Liver (tissue), 8 donors: ENCODE measurements at regions not wholly inside any gene's neighbourhood (a gene's known extent, or its start where the extent isn't known, plus 50 kb on each side); places are given as distances from the start of the nearest gene placed in this dataset.

Experiments
- DNase-seq: peaks from one replicate; pipeline ENCODE4 v3.0.0-alpha.2; 2017; ENCODE audit warnings: low spot score
- H3K27ac ChIP-seq, 2 donors: one replicate each; pipeline ENCODE4 v1.7.0; 2013; ENCODE audit warnings: inconsistent platforms in 2 of 2, low read length in 2 of 2, control low read depth in 1 of 2, low read depth in 1 of 2, mild to moderate bottlenecking in 1 of 2
- H3K27me3 ChIP-seq, 4 donors: one replicate each; pipeline versions ENCODE4 v1.6.1 to v1.7.0; 2013; ENCODE audit warnings: low read length in 3 of 4, inconsistent platforms in 1 of 4, mild to moderate bottlenecking in 1 of 4, moderate library complexity in 1 of 4; ENCODE audit not compliant: control insufficient read depth in 4 of 4, insufficient read depth in 4 of 4
- H3K36me3 ChIP-seq, 4 donors: one replicate each; pipeline versions ENCODE4 v1.6.1 to v1.7.0; 2013; ENCODE audit warnings: low read length in 3 of 4, mild to moderate bottlenecking in 3 of 4, low read depth in 1 of 4, moderate library complexity in 1 of 4; ENCODE audit not compliant: control insufficient read depth in 4 of 4, insufficient read depth in 3 of 4
- H3K4me1 ChIP-seq, 4 donors: one replicate each; pipeline versions ENCODE4 v1.6.1 to v1.7.0; 2013; ENCODE audit warnings: low read length in 3 of 4, mild to moderate bottlenecking in 3 of 4, moderate library complexity in 1 of 4; ENCODE audit not compliant: control insufficient read depth in 4 of 4, insufficient read depth in 4 of 4
- H3K4me3 ChIP-seq, 3 donors: one replicate each; pipeline versions ENCODE4 v1.6.1 to v1.7.0; 2013; ENCODE audit warnings: low read length in 3 of 3, control low read depth in 1 of 3, low read depth in 1 of 3, mild to moderate bottlenecking in 1 of 3
- H3K9ac ChIP-seq, 2 donors: one replicate each; pipeline ENCODE4 v1.7.0; 2013; ENCODE audit warnings: low read length in 2 of 2, mild to moderate bottlenecking in 2 of 2, moderate library complexity in 2 of 2, control low read depth in 1 of 2, low read depth in 1 of 2
- H3K9me3 ChIP-seq, 4 donors: one replicate each; pipeline versions ENCODE4 v1.6.1 to v1.7.0; 2013; ENCODE audit warnings: low read length in 3 of 4; ENCODE audit not compliant: control insufficient read depth in 4 of 4
- EGR1 ChIP-seq, 2 donors: IDR thresholded peaks; 2 replicates each; pipeline ENCODE4 v1.6.1; 2016 to 2018; ENCODE audit warnings: antibody characterized with exemption in 2 of 2, low read depth in 2 of 2
- FOXA1 ChIP-seq: IDR thresholded peaks from 2 replicates; pipeline ENCODE4 v1.6.1; 2016; ENCODE audit warnings: antibody characterized with exemption
- FOXA2 ChIP-seq: IDR thresholded peaks from 2 replicates; pipeline ENCODE4 v1.6.1; 2016; ENCODE audit warnings: antibody characterized with exemption
- GABPA ChIP-seq, 2 donors: IDR thresholded peaks in 1 of 2; conservative IDR thresholded peaks in 1 of 2; 2 replicates each; pipeline ENCODE4 v1.6.1; 2016; ENCODE audit warnings: antibody characterized with exemption in 2 of 2, mild to moderate bottlenecking in 1 of 2, moderate library complexity in 1 of 2
- HNF4A ChIP-seq, 2 donors: conservative IDR thresholded peaks; 2 replicates each; pipeline ENCODE4 v1.6.1; 2016; ENCODE audit warnings: antibody characterized with exemption in 2 of 2, mild to moderate bottlenecking in 2 of 2
- HNF4G ChIP-seq: IDR thresholded peaks from 2 replicates; pipeline ENCODE4 v1.6.1; 2016; ENCODE audit warnings: antibody characterized with exemption
- JUND ChIP-seq, 2 donors: IDR thresholded peaks; 2 replicates each; pipeline ENCODE4 v1.6.1; 2016; ENCODE audit warnings: antibody characterized with exemption in 2 of 2
- NR2F2 ChIP-seq: IDR thresholded peaks from 2 replicates; pipeline ENCODE4 v1.6.1; 2016; ENCODE audit warnings: antibody characterized with exemption
- RAD21 ChIP-seq, 2 donors: IDR thresholded peaks; 2 replicates each; pipeline ENCODE4 v1.6.1; 2016; ENCODE audit warnings: antibody characterized with exemption in 2 of 2, mild to moderate bottlenecking in 2 of 2
- RXRA ChIP-seq, 2 donors: IDR thresholded peaks; 2 replicates each; pipeline ENCODE4 v1.6.1; 2017 to 2018; ENCODE audit warnings: antibody characterized with exemption in 2 of 2, mild to moderate bottlenecking in 1 of 2
- SP1 ChIP-seq: IDR thresholded peaks from 2 replicates; pipeline ENCODE4 v1.6.1; 2018; ENCODE audit warnings: antibody characterized with exemption, mild to moderate bottlenecking
- TAF1 ChIP-seq: conservative IDR thresholded peaks from 2 replicates; pipeline ENCODE4 v1.6.1; 2016; ENCODE audit warnings: antibody characterized with exemption, mild to moderate bottlenecking
- YY1 ChIP-seq: IDR thresholded peaks from 2 replicates; pipeline ENCODE4 v1.6.1; 2016; ENCODE audit warnings: antibody characterized with exemption, mild to moderate bottlenecking
- WGBS: extraction: QIAGEN DNeasy Blood & Tissue Kit; methylation state at CpG from one replicate; pipeline ENCODE4 v1.1.7; 2013; 5-methylcytosine and 5-hydroxymethylcytosine counted together
- TF ChIP-seq, protein P1 (sequence below): fragments of 150-350 bp; IDR thresholded peaks from 2 replicates; pipeline ENCODE4 v1.5.1; 2017; ENCODE audit warnings: improper control_type of control experiment, low read depth, low read length; ENCODE audit not compliant: missing input control
- TF ChIP-seq, protein P2 (sequence below): IDR thresholded peaks from 2 replicates; pipeline ENCODE4 v1.6.1; 2016; ENCODE audit warnings: antibody characterized with exemption
- TF ChIP-seq, protein P3 (sequence below): IDR thresholded peaks from 2 replicates; pipeline ENCODE4 v1.6.1; 2016; ENCODE audit warnings: antibody characterized with exemption
- TF ChIP-seq, protein P4 (sequence below): IDR thresholded peaks from 2 replicates; pipeline ENCODE4 v1.6.1; 2016; ENCODE audit warnings: antibody characterized with exemption, mild to moderate bottlenecking
- TF ChIP-seq, protein P5 (sequence below): IDR thresholded peaks from 2 replicates; pipeline ENCODE4 v1.6.1; 2016; ENCODE audit warnings: antibody characterized with exemption
- donor health status: healthy.
- donor health status: healthy.
- donor health status: healthy.
- donor health status: healthy.
- donor health status: healthy.

DNA sequence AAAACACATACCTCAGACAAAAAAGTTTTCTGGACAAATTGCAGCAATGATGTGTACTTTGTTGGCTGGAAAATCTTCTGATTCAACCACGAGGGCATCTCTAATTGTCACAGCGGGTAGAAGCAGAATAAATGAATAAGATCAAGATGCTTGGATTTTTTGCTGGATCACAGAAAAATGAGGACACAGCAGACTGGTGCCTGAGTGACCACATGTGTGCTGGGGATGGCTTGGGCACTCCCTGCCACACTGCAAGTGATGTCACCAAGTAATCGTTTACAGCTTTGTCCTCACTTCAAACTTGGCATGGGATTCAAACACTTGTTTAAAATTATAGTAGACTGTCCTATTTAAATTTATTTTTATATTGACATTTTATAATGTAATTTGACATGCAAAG is 557.0 kb downstream of the SPRY1 start:
- Histone ChIP-seq H3K9me3 (no peaks in the 10 kb centered on the region), H3K4me3 (no peak overlapping the region), H3K4me1 (no peaks in the 10 kb centered on the region), H3K27ac (no peak overlapping the region), H3K36me3 (no peaks in the 10 kb centered on the region), H3K9ac (no peak overlapping the region), H3K27me3 (no peaks in the 10 kb centered on the region)
- TF ChIP-seq NR2F2 (no peak), RXRA (IDR thresholded peaks at IDR 0.05) (no peak), HNF4G (no peak)
- no peak for DNase-seq
- 84% methylated on average over 3 of the region's 3 CpGs for WGBS

DNA sequence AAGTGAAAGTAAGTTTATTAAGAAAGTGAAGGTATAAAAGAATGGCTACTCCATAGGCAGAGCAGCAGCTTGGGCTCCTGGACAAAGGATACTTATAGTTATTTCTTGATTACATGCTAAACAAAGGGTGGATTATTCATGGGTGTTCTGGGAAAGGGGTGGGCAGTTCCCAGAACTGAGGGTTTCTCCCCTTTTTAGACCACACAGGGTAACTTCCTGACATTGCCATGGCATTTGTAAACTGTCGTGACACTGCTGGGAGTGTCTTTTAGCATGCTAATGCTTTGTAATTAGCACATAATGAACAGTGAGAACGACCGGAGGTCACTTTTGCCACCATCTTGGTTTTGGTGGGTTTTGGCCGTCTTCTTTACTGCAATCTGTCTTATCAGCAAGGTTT is 557.6 kb downstream of the SPRY1 start:
- no peaks in the 10 kb centered on the region for H3K36me3 ChIP-seq
- no peaks in the 10 kb centered on the region for H3K27me3 ChIP-seq
- TF ChIP-seq, protein P1, sequence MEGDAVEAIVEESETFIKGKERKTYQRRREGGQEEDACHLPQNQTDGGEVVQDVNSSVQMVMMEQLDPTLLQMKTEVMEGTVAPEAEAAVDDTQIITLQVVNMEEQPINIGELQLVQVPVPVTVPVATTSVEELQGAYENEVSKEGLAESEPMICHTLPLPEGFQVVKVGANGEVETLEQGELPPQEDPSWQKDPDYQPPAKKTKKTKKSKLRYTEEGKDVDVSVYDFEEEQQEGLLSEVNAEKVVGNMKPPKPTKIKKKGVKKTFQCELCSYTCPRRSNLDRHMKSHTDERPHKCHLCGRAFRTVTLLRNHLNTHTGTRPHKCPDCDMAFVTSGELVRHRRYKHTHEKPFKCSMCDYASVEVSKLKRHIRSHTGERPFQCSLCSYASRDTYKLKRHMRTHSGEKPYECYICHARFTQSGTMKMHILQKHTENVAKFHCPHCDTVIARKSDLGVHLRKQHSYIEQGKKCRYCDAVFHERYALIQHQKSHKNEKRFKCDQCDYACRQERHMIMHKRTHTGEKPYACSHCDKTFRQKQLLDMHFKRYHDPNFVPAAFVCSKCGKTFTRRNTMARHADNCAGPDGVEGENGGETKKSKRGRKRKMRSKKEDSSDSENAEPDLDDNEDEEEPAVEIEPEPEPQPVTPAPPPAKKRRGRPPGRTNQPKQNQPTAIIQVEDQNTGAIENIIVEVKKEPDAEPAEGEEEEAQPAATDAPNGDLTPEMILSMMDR, result no peak
- TF ChIP-seq TAF1 (no peak), RXRA (IDR thresholded peaks at IDR 0.05) (no peak)
- TF ChIP-seq, protein P2, sequence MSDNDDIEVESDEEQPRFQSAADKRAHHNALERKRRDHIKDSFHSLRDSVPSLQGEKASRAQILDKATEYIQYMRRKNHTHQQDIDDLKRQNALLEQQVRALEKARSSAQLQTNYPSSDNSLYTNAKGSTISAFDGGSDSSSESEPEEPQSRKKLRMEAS, result no peak
- no peak overlapping the region for H3K27ac ChIP-seq
- no peak overlapping the region for H3K4me3 ChIP-seq
- no peaks in the 10 kb centered on the region for H3K9me3 ChIP-seq
- DNase-seq, result no peak
- H3K9ac ChIP-seq, result no peak overlapping the region
- 84% methylated on average over 4 of the region's 4 CpGs for WGBS
- H3K4me1 ChIP-seq, result no peaks in the 10 kb centered on the region

DNA sequence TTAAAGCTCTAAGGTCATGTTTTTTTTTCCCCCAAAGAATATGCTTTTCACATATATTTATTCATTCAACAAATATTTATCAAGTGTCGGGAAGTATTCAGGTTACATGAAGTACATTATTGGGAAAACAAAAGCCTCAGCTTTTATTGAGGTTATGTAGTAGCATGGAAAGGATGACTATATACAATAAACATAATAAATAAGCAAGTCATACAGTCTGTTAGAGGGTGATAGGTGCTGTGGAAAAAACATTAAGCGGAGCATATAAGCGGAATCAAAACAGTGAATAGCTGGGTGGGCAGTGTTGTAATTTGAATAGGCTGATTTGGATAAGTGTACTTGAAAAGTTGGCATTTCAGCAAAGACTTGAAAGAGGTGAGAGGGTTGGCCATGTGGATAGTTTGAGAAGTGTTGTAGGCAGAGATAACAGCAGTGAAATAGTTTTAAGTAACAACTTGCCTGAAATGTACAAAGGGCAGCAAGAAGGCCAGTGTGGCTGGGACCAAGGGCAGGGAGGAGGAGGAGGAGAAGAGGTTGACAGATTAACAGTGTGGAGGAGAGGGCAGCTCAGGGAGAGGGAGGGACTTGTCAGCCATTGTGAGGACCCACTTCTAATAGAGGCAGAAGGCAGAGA is 558.7 kb downstream of the SPRY1 start:
- WGBS, result 90% methylated on average over 3 of the region's 3 CpGs
- no peak for DNase-seq
- Histone ChIP-seq H3K9me3 (no peaks in the 10 kb centered on the region), H3K4me1 (no peaks in the 10 kb centered on the region), H3K27me3 (no peaks in the 10 kb centered on the region), H3K9ac (no peak overlapping the region), H3K4me3 (no peak overlapping the region), H3K27ac (no peak overlapping the region), H3K36me3 (no peaks in the 10 kb centered on the region)
- no peak for TF ChIP-seq TAF1
- no peak for TF ChIP-seq SP1
- TF ChIP-seq FOXA1, result no peak
- no peak for TF ChIP-seq HNF4A (conservative IDR thresholded peaks at IDR 0.05)
- no peak for TF ChIP-seq GABPA (IDR thresholded peaks at IDR 0.05 in 1 of 2, conservative IDR thresholded peaks at IDR 0.05 in 1 of 2)
- TF ChIP-seq FOXA2, result no peak
- TF ChIP-seq, protein P2, result no peak
- TF ChIP-seq, protein P3, sequence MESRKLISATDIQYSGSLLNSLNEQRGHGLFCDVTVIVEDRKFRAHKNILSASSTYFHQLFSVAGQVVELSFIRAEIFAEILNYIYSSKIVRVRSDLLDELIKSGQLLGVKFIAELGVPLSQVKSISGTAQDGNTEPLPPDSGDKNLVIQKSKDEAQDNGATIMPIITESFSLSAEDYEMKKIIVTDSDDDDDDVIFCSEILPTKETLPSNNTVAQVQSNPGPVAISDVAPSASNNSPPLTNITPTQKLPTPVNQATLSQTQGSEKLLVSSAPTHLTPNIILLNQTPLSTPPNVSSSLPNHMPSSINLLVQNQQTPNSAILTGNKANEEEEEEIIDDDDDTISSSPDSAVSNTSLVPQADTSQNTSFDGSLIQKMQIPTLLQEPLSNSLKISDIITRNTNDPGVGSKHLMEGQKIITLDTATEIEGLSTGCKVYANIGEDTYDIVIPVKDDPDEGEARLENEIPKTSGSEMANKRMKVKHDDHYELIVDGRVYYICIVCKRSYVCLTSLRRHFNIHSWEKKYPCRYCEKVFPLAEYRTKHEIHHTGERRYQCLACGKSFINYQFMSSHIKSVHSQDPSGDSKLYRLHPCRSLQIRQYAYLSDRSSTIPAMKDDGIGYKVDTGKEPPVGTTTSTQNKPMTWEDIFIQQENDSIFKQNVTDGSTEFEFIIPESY, result no peak
- TF ChIP-seq, protein P1, result no peak
- TF ChIP-seq, protein P4, sequence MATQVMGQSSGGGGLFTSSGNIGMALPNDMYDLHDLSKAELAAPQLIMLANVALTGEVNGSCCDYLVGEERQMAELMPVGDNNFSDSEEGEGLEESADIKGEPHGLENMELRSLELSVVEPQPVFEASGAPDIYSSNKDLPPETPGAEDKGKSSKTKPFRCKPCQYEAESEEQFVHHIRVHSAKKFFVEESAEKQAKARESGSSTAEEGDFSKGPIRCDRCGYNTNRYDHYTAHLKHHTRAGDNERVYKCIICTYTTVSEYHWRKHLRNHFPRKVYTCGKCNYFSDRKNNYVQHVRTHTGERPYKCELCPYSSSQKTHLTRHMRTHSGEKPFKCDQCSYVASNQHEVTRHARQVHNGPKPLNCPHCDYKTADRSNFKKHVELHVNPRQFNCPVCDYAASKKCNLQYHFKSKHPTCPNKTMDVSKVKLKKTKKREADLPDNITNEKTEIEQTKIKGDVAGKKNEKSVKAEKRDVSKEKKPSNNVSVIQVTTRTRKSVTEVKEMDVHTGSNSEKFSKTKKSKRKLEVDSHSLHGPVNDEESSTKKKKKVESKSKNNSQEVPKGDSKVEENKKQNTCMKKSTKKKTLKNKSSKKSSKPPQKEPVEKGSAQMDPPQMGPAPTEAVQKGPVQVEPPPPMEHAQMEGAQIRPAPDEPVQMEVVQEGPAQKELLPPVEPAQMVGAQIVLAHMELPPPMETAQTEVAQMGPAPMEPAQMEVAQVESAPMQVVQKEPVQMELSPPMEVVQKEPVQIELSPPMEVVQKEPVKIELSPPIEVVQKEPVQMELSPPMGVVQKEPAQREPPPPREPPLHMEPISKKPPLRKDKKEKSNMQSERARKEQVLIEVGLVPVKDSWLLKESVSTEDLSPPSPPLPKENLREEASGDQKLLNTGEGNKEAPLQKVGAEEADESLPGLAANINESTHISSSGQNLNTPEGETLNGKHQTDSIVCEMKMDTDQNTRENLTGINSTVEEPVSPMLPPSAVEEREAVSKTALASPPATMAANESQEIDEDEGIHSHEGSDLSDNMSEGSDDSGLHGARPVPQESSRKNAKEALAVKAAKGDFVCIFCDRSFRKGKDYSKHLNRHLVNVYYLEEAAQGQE, result no peak
- TF ChIP-seq EGR1 (IDR thresholded peaks at IDR 0.05; ENCODE audit: low read depth in 2 of 2), result no peak
- TF ChIP-seq HNF4G, result no peak
- TF ChIP-seq RAD21 (IDR thresholded peaks at IDR 0.05), result no peak
- no peak for TF ChIP-seq RXRA (IDR thresholded peaks at IDR 0.05)
- TF ChIP-seq JUND (IDR thresholded peaks at IDR 0.05), result no peak
- no peak for TF ChIP-seq YY1
- TF ChIP-seq, protein P5, sequence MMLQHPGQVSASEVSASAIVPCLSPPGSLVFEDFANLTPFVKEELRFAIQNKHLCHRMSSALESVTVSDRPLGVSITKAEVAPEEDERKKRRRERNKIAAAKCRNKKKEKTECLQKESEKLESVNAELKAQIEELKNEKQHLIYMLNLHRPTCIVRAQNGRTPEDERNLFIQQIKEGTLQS, result no peak
